COLO829 (cell line): ENCODE measurements at regions not wholly inside any gene's neighbourhood (a gene's known extent, or its start where the extent isn't known, plus 50 kb on each side); places are given as distances from the start of the nearest gene placed in this dataset.

Experiments
- DNase-seq: peaks from one replicate; pipeline ENCODE4 v3.0.0; 2012; ENCODE audit warnings: low spot score

DNA sequence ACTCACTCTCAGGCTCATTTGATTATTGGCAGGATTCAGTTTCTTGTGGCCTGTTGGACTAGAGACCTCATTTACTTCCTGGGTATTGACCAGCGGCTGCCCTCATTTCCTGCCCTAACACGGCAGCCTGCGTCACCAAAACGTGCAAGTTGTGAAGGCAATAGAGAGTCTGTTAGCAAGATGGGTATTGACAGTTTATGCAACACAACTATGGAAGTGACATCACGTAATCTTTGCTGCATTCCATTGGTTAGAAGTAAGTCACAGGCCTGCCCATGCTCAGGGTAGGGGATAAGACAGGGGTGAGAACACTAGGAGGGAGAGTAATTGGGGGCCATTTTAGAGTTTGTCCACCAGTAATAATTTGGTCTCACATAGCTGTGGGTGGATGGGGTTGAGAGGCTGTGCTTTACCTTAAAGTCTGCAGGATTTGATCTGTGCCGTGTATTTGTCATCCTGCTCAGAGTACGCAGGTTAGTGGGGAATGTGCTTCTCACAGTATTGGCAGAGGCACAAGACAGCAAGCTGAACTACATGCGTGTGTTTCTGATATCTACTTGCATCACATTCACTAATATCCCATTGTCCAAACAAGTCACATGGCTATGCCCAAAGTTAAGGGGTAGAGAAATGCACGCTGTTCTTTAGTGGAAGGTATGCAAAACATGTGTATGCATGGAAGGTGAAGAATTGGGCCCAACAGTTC is 83.3 kb downstream of the EDEM1 start:
- DNase-seq, result no peak

DNA sequence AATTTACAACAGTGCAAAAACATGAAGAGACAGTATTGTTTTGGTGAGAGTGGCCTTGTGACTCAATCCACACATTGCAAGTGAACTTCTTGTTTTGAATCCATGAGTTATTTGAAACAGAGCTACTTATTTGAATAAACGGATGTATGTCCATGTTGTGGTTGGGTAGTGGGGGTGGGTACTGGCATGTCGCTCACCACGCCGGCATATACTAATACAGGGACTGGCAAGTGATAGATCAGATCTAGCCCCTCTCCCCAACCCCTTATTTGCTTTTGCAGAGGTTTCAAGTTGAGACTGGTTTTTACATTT is 83.8 kb downstream of the EDEM1 start:
- no peak for DNase-seq

DNA sequence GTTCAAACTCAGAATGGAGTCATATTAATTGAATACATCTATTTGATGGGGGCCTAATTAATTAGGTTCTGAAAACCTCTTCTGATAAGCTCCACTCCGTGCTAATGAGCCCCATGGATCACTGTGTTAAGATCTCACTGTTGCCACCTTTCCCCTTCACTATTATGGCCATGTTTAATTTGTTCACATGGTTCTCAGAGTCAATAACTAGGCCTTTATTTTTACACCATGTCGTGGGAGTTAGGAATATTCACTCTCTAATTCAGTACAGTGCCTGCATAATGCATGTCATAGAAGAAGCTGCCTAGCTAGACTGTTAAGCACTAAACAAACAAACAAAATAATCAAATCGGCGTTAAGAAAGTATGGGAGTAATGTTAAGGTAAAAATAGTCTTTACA is 84.9 kb downstream of the EDEM1 start:
- no peak for DNase-seq

DNA sequence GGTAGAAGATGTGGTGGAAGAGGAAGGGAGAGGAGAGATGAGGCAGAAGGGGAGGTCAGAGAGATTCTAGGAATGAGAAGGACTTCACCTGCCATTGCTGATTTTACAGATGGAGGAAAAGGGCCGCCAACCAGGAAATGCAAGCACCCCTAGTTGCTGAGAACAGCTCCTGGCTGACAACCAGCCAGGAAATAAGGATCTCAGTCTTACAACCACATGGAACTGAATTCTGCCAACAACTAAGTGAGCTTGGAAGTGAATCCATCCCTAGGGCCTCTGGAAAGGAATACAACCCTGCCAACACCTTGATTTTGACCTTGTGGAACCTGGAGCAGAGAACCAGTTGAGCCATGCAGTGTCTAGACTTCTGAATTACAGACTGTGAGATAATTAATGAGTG is 86.6 kb downstream of the EDEM1 start:
- no peak for DNase-seq

DNA sequence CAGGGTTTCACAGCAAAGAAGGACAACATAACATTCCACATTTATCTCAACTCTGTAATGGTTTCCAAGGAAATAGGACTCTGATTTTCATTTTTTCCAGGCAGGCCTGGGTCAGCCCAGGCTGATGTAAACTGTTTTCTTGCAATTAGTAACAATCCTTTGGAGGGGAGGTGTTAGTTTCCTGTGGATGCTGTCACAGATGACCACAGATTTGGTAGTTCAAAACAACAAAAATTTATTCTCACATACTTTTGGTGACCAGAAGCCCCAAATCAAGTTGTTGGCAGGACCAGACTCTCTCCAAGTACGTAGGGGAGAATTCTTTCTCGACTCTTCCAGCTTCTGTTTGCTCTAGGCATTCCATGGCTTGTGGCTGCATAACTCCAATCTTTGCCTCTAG is 88.0 kb downstream of the EDEM1 start:
- no peak for DNase-seq

DNA sequence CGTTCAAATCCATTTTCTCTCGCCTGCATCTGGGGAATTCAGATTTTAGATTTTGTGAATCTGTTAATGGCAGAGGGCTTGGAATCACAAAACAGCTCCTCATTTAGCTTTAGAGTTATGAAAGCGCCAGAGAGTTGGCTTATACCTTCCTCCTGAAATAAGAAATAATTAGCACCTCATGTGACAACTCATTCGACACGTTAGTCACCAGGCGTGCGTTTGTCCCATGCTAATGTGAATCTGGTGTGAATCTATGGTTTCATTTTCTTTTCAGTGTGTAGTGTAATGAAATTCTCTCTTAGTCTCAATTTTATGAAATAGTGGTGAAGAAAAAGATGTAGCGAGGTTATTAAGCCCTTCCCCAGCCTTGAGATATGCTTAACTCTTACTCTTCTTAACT is 89.4 kb downstream of the EDEM1 start:
- no peak for DNase-seq

DNA sequence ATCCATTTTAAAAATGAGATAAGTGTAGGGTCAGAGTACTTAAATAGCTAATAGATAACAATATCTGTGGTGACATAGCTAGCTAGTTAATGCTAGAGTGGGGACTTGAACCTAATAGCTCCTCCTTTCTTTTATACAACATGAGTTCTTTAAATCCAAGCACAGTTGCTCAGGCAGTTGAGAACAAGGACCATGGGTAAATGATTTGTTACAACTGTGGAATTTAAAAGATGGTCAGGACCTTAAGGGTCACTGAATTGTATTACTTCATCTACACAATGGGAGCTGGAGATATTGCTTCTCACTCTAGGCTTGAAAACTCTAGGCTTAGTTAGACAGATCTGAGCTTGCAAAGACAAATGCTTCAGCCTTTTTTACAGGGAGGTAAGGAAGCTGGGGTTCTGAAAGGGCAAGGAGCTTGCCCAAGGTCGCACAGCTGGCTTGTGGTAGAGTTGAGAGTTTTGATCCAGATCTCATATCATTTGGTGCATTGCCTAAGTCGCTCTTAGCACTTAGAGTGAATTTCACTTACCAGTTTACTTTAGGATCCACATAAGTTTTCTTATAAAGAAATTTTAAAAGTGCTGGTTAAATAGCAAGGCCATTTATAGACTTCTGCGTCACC is 90.2 kb downstream of the EDEM1 start:
- no peak for DNase-seq

DNA sequence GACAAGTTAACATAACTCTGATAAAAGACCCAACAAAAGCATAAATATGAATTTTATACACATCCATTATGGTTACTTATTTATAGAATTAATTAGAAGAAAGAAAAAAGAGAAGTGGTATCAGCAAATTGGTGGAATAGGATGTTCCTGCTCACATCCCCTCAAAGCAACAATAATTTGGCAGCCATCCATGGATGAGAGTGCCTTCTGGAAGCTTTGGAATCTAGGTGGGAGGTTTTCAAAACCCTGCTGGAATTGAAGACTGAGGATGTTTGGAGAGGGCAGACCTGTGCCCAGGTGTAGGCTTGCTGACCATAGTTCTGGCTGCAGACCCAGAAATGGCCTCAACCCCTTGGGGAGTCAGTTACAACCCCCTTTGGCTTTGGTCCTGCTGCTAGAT is 91.2 kb downstream of the EDEM1 start:
- DNase-seq, result no peak

DNA sequence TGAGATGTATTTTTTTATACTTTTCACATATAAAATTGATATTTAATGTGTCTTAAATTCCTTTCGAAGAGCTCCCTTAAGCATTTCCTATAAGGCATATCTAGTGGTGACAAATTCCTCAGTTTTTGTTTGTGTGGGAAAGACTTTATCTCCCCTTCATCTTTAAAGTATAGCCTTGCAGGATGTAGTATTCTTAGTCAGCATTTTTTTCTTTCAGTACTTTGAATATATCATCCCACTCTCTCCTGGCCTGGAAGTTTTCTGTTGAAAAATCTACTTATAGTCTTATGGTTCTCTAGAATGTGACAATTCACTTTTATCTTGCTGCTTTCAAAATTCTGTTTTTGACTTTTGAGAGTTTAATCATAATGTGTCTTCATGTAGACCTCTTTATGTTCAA is 95.2 kb downstream of the EDEM1 start:
- no peak for DNase-seq

DNA sequence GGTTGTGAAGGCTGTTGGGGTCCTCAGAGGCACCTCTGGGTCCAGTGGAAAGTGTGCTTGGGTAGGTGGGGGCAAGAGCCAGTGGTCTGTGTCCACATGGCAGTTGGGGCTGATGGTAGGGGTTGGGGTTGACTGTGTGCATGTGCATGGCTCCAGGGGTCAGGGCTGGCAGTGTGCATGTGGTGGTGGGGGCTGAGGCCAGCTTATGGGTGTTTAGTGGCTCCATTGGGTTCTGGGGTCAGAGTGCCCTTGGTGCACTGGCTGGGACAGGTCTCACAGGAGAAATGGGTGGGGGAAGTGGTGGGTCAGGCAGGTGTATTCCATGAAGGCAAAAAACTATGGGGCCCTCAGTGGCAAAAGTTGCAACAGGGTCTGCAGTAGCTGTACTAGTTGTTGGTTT is 97.9 kb downstream of the EDEM1 start:
- DNase-seq, result no peak

DNA sequence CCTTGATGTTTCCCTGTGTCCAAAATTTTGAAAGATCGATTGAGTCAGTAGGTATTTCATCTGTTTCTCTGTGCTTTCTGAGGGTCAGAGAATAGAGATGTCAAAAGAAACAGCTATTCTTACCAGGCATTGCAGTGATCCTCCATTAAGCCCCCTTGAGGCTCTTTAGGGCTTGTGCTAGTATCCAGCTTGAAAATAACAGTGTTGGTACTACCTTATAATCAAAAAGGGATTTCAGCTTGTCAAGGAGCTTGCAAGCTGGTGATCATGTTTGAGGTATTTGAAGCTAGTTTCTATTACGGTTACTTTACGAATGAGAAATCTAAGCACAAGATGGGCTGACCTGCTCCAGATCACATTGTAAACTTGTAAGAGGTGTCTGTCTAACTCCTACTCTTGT is 103.4 kb downstream of the EDEM1 start:
- no peak for DNase-seq

DNA sequence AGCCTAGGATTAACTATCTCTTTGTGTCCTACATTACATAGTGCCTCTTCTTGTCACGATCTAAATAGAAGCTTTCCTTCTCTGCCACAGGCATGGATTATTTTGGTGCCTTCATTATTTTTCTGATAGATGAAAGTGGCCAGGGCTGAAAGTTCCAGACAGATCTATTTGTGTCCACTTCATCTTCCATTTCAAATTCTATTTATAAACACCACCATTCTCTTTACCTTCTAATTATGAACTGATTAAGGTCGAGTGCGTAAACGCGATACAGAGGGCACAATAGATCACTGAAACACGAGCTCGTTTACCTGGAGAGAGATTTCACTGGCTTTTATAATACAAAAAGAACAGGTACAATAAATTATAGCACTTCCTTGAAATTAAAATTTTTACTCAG is 105.0 kb downstream of the EDEM1 start:
- DNase-seq, result no peak

DNA sequence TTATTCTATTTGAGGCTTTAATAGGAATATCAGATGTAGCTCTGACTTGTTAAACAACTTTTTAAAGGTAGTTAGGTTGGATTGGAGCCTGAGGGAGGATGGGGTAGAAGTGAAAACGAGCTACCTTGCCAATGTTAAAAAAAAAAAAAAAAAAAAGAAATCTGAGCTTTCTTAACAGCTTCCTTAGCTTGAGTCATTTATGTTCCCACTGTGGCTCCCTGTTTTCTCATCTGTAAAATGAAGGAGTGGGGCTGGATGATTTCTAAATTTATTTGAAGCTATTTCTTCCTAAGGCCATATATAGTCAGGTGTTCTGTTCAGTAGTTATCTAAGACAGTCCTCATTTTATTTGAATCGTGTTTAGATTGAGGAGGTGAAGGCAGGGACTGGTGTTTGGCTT is 105.7 kb downstream of the EDEM1 start:
- no peak for DNase-seq

DNA sequence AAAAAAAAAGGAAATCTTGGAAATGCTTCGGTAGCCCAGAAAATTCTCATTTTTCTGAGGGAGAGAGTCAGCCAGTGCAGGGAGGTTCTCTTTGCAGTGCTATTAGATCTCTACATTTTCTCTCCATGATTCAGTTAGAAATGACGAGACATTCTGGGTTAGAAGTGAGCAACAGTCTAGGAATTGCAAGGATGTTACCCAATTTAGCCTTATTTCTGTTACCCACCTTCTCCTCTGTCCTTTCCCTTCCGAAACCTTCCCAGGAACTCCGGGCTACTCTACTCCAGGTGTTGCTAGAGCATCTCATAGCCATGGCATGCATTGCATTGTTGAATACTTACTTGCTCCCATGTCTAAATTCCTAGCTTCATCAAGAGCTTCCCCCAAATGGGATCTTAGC is 106.8 kb downstream of the EDEM1 start:
- DNase-seq, result no peak

DNA sequence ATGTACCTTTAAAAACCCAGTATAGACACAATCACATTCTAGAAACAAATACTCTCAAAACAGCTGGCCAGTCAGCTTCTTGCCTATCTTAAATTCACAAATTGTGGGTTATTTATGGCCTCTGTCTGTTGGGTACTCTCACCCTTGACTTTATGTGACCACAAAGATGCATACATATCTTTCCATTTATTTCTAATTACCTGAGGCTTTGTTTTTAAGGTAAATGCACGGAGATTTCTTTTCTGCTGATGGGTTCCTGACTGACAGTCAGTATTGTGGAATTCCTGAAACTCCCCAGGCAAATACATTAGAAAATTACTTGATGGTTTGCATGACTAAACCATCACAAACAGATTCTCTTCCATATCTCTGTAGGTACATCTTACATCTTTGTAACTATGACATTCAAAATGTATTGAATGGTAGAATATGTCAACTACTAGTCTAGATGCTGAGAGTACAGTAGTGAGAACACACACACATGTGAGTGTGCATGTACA is 107.7 kb downstream of the EDEM1 start:
- no peak for DNase-seq

DNA sequence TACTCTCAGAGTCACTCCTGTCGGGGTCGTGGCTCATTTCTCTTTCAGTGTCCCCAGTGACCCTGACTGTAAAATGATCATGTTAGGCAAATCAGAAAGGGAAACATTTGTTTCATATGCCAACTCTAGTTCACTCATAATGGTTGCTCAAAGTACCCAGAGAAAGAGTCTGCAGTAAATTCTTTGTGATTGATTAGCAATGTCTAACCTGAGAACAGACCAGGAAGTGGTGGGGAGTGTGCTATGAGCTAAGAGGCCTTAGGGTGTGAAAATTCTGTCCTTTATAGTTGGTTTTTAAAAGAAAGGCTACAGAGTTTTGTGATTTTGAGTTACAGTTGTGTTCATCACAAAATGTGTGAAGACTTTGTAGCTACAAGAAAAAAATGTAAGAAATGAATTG is 108.9 kb downstream of the EDEM1 start:
- DNase-seq, result no peak

DNA sequence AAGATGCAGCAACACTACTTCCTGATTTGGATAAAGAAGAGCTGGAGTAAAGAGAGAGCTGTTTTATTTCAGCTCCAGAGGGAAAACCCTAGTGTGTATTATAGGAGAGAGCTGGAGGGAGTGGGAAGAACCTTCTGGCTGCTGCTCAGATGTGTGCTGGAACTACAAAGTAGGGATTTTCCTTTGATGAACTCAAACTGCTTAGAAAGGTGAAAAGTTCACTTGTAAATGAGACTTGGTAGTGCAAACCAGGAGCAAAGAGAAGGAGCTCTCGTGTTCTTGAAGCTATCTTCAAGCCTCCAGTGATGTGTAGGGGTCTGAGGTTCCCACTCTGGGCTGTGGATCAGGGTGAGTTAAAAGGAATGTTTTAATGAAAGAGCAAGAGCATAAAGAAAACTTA is 110.4 kb downstream of the EDEM1 start:
- DNase-seq, result no peak

DNA sequence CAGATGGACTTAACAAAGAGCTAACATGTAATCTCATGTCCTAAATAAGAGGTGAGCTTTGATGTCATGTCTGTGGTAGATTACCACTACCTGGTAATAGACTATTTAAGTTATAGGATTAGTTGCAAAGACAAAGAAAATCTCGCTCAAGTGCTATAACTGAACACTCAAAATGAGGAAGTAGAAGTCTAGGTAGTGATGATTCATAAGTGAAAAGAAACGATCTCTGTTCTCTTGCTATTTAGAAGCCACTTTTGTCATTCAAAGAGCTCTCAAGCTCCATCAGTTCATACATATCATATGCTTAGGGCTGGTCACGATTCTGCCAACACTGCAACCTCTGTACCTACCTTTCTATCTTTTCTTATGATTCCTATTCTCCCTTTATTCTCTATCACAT is 110.9 kb downstream of the EDEM1 start:
- no peak for DNase-seq

DNA sequence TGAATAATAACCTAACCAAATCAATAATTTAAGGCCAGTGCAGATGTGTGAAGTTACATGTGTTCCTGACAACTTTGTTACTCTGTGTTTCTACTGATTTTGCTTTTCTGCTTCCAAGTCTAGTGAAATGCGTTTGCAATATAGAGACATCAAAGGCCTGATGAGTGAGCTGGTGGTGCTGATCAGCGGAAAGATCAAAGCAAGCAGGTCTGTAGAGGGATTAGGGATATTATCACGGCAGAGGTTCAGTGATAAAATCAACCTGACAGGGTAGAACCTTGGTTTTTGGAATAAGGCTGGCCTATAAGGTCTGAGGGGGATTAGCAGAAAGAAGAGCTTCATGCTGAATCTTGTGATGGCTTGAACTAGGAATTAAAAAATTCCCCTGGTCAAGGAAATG is 111.7 kb downstream of the EDEM1 start:
- DNase-seq, result no peak

DNA sequence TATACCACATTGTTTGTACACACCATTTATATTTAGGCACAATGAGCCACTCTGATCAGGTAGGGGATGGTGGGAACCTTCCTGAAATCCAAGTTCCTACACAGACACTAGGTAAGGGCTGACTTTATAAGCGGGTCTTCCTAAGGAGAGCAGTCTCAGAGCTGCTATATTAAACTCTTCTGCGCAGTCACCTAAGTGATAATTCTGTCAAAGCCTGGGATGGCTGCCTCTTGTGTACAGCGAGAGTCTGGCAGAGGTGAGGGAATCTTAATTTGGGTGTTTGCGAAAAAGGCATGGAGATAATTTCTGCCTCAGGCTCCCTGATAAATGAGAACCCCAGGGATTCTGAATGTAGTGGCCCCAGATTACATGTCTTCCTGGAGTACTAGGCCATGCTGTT is 113.1 kb downstream of the EDEM1 start:
- DNase-seq, result no peak

DNA sequence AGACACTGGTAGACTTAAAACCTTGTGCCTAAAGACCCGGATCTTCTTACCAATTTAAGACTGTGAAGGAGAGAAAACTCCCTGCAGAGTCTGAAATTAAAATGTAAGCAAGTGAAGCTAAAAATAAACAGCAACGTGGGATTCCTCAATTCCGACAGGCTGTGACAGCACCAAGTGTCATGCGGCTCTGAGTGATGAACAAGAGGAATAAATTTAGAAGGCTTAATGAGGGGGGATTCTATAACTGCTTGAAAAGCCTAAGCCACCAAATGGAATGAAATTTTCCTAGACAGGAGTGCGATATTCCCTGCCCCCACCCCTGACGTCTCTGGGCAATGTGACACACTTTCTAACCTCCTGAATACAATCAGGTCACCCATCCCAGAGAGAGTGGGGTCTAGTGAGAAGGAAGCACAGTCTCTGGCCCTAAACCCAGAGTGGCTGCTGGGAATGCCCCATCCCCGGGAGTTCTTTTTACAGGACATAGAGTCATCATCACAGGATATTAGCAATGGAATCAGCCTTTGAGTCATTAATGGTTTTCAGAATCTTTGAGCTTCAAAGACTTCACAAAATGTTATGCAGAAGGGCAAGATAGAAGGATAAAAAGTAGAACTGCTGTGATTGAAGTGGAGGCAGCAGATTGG is 114.3 kb downstream of the EDEM1 start:
- no peak for DNase-seq

DNA sequence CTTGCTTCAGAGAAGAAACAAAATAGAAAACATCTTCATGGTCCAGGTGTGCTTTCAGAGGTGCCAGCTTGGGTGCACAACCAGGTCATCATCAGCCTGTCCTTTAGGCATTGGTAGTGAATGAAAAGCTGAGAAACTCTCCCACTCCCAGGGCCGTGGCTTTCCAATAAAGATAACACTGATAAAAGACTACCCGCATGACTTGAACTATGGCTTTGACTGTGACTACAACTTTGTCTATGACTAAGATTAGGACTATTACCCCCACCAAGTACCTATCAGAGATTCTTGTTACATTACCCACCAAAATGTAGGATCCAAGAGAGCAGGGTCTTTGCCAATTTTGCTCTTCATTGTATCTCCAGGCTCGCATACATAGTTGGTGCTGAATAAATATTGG is 115.2 kb downstream of the EDEM1 start:
- no peak for DNase-seq

DNA sequence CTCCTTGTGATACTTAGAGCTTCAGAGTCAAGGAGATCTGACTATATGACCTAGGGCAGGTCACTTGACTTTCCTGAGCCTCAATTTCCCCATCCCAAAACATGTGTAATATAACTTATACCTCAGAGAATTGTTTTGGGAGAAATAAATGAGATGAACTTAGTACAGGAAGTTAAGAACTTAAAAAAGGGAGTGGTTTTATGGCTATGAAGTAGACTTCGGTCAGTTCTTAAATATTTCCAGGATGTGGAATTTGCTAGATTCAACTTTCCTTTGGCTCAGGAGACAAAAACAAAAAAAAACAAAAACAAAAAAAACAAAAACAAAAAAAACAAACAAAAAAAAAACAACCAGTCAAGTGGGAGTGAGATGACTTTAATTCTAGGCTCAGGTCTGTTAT is 116.7 kb downstream of the EDEM1 start:
- no peak for DNase-seq
